Dendritic cell treated with granulocyte-macrophage colony-stimulating factor and Interleukin-4, amounts not matched to agents 40 ng/mL and 50 ng/mL, for 4 days (primary cell): ENCODE measurements at regions not wholly inside any gene's neighbourhood (a gene's known extent, or its start where the extent isn't known, plus 50 kb on each side); places are given as distances from the start of the nearest gene placed in this dataset.
"Not testable (repeated sequence)": the region's sequence is repeated elsewhere in the genome, so short reads cannot be mapped to it uniquely, and the experiment has no call there.

Experiments
- H3K27ac Mint-ChIP-seq: one replicate; pipeline ENCODE4 v1.8.0; 2022; ENCODE audit warnings: mild to moderate bottlenecking, mixed read lengths
- H3K27me3 Mint-ChIP-seq: one replicate; pipeline ENCODE4 v1.8.0; 2022; ENCODE audit warnings: mild to moderate bottlenecking, mixed read lengths
- H3K36me3 Mint-ChIP-seq: one replicate; pipeline ENCODE4 v1.8.0; 2022; ENCODE audit warnings: low read depth, mixed read lengths
- H3K4me1 Mint-ChIP-seq: one replicate; pipeline ENCODE4 v1.8.0; 2022; ENCODE audit warnings: low read depth, mixed read lengths
- H3K4me3 Mint-ChIP-seq: one replicate; pipeline ENCODE4 v1.8.0; 2022; ENCODE audit warnings: mild to moderate bottlenecking, moderate library complexity, mixed read lengths
- H3K9me3 Mint-ChIP-seq: one replicate; pipeline ENCODE4 v1.8.0; 2022; ENCODE audit warnings: mixed read lengths
- intact Hi-C: fragments of 100-400 bp; cut with micrococcal nuclease; formaldehyde crosslinking; loops from one replicate; pipeline ENCODE4 v1.15.0; 2022

GRCh38 chr7:81197266-81197665 is 278.4 kb upstream of the SEMA3C start:
- H3K4me3 Mint-ChIP-seq, result no peak overlapping the region
- H3K9me3 Mint-ChIP-seq, result no peaks in the 10 kb centered on the region
- H3K27me3 Mint-ChIP-seq, result no peaks in the 10 kb centered on the region
- H3K36me3 Mint-ChIP-seq, result no peaks in the 10 kb centered on the region
- H3K27ac Mint-ChIP-seq, result no peak overlapping the region
- H3K4me1 Mint-ChIP-seq, result peaks cover 5% of the 10 kb centered on the region
- intact Hi-C loops, result no loop called here

- Mint-ChIP-seq H3K9me3 (no peaks in the 10 kb centered on the region), H3K4me3 (no peak overlapping the region), H3K27ac (no peak overlapping the region), H3K4me1 (peaks cover 5% of the 10 kb centered on the region), H3K27me3 (no peaks in the 10 kb centered on the region), H3K36me3 (no peaks in the 10 kb centered on the region)
- intact Hi-C loops, result no loop called here
Observed at GRCh38 chr7:81195033-81195432, 276.2 kb upstream of the SEMA3C start.

- H3K9me3 Mint-ChIP-seq, result no peaks in the 10 kb centered on the region
- no peaks in the 10 kb centered on the region for H3K4me1 Mint-ChIP-seq
- no peaks in the 10 kb centered on the region for H3K27me3 Mint-ChIP-seq
- no peaks in the 10 kb centered on the region for H3K36me3 Mint-ChIP-seq
- intact Hi-C loops, result no loop called here
- H3K4me3 Mint-ChIP-seq, result no peak overlapping the region
- H3K27ac Mint-ChIP-seq, result no peak overlapping the region
Observed at GRCh38 chr7:81190997-81191768, 272.3 kb upstream of the SEMA3C start.

- Mint-ChIP-seq H3K9me3 (no peaks in the 10 kb centered on the region), H3K27me3 (no peaks in the 10 kb centered on the region), H3K27ac (no peak overlapping the region), H3K36me3 (no peaks in the 10 kb centered on the region), H3K4me3 (no peak overlapping the region), H3K4me1 (no peaks in the 10 kb centered on the region)
- intact Hi-C loops, result no loop called here
Observed at GRCh38 chr7:81187753-81188152, 268.9 kb upstream of the SEMA3C start.

- no peak overlapping the region for H3K27ac Mint-ChIP-seq
- H3K36me3 Mint-ChIP-seq, result no peaks in the 10 kb centered on the region
- H3K4me1 Mint-ChIP-seq, result no peaks in the 10 kb centered on the region
- intact Hi-C loops, result no loop called here
- H3K9me3 Mint-ChIP-seq, result no peaks in the 10 kb centered on the region
- no peaks in the 10 kb centered on the region for H3K27me3 Mint-ChIP-seq
- no peak overlapping the region for H3K4me3 Mint-ChIP-seq
Observed at GRCh38 chr7:81186691-81187090, 267.8 kb upstream of the SEMA3C start.

- Mint-ChIP-seq H3K27me3 (no peaks in the 10 kb centered on the region), H3K9me3 (peaks cover 11% of the 10 kb centered on the region), H3K36me3 (no peaks in the 10 kb centered on the region), H3K4me3 (no peak overlapping the region), H3K4me1 (no peaks in the 10 kb centered on the region), H3K27ac (no peak overlapping the region)
- intact Hi-C loops, result no loop called here
Observed at GRCh38 chr7:81185072-81185471, 266.2 kb upstream of the SEMA3C start.

- intact Hi-C loops, result no loop called here
- Mint-ChIP-seq H3K36me3 (no peaks in the 10 kb centered on the region), H3K27ac (no peak overlapping the region), H3K4me3 (no peak overlapping the region), H3K9me3 (peaks cover 19% of the 10 kb centered on the region), H3K4me1 (no peaks in the 10 kb centered on the region), H3K27me3 (no peaks in the 10 kb centered on the region)
Observed at GRCh38 chr7:81183326-81183725, 264.5 kb upstream of the SEMA3C start.

- H3K27ac Mint-ChIP-seq, H3K4me3 Mint-ChIP-seq, intact Hi-C loops, H3K36me3 Mint-ChIP-seq, H3K4me1 Mint-ChIP-seq, H3K27me3 Mint-ChIP-seq: not testable (repeated sequence)
- peaks cover 19% of the 10 kb centered on the region for H3K9me3 Mint-ChIP-seq
Observed at GRCh38 chr7:81182056-81182455, 263.2 kb upstream of the SEMA3C start.

GRCh38 chr7:81181066-81181465 is 262.2 kb upstream of the SEMA3C start:
- Mint-ChIP-seq H3K36me3 (no peaks in the 10 kb centered on the region), H3K27me3 (no peaks in the 10 kb centered on the region), H3K27ac (no peak overlapping the region), H3K4me1 (no peaks in the 10 kb centered on the region), H3K4me3 (no peak overlapping the region), H3K9me3 (peaks cover 19% of the 10 kb centered on the region)
- intact Hi-C loops, result no loop called here

GRCh38 chr7:81180573-81180972 is 261.7 kb upstream of the SEMA3C start:
- H3K36me3 Mint-ChIP-seq, result no peaks in the 10 kb centered on the region
- intact Hi-C loops, result no loop called here
- peaks cover 19% of the 10 kb centered on the region for H3K9me3 Mint-ChIP-seq
- H3K27me3 Mint-ChIP-seq, result no peaks in the 10 kb centered on the region
- no peak overlapping the region for H3K4me3 Mint-ChIP-seq
- no peak overlapping the region for H3K27ac Mint-ChIP-seq
- H3K4me1 Mint-ChIP-seq, result no peaks in the 10 kb centered on the region

- no peaks in the 10 kb centered on the region for H3K36me3 Mint-ChIP-seq
- peaks cover 11% of the 10 kb centered on the region for H3K9me3 Mint-ChIP-seq
- H3K4me3 Mint-ChIP-seq, result no peak overlapping the region
- no peaks in the 10 kb centered on the region for H3K4me1 Mint-ChIP-seq
- no peaks in the 10 kb centered on the region for H3K27me3 Mint-ChIP-seq
- intact Hi-C loops, result no loop called here
- no peak overlapping the region for H3K27ac Mint-ChIP-seq
Observed at GRCh38 chr7:81175275-81175940, 256.6 kb upstream of the SEMA3C start.

- no peaks in the 10 kb centered on the region for H3K27me3 Mint-ChIP-seq
- intact Hi-C loops, result no loop called here
- H3K9me3 Mint-ChIP-seq, result no peaks in the 10 kb centered on the region
- no peaks in the 10 kb centered on the region for H3K36me3 Mint-ChIP-seq
- no peaks in the 10 kb centered on the region for H3K4me1 Mint-ChIP-seq
- H3K27ac Mint-ChIP-seq, result no peak overlapping the region
- H3K4me3 Mint-ChIP-seq, result no peak overlapping the region
Observed at GRCh38 chr7:81173766-81174281, 255.0 kb upstream of the SEMA3C start.

GRCh38 chr7:81170291-81170690 is 251.4 kb upstream of the SEMA3C start:
- intact Hi-C loops, result no loop called here
- no peaks in the 10 kb centered on the region for H3K4me1 Mint-ChIP-seq
- H3K27ac Mint-ChIP-seq, result no peak overlapping the region
- H3K36me3 Mint-ChIP-seq, result no peaks in the 10 kb centered on the region
- no peaks in the 10 kb centered on the region for H3K9me3 Mint-ChIP-seq
- no peak overlapping the region for H3K4me3 Mint-ChIP-seq
- H3K27me3 Mint-ChIP-seq, result no peaks in the 10 kb centered on the region

- Mint-ChIP-seq H3K27me3 (no peaks in the 10 kb centered on the region), H3K4me3 (no peak overlapping the region), H3K27ac (no peak overlapping the region), H3K36me3 (no peaks in the 10 kb centered on the region), H3K9me3 (no peaks in the 10 kb centered on the region), H3K4me1 (no peaks in the 10 kb centered on the region)
- intact Hi-C loops, result no loop called here
Observed at GRCh38 chr7:81167934-81168333, 249.1 kb upstream of the SEMA3C start.
